ENCODE measurements at regions not wholly inside any gene's neighbourhood (a gene's known extent, or its start where the extent isn't known, plus 50 kb on each side); places are given as distances from the start of the nearest gene placed in this dataset.

DNA sequence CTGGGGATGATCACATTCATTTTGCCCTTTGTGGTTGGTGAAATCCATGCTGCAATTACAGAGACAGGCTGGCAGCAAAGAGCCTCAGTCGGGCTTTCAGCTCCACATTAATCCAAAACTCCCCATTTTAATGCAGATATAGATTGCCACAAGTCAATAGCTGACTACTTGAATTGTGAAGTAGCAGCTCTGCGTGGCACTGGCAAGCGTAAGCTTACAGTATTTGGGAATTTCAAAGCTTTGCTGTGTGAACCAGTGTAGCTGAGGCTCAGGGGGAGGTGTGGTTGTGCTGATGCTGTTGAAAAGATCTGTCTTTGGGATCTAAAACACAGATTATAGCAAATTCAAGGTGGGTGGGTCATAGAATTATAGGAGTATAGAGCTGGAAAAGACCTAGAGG lies 290.3 kb upstream of the ONECUT1 start:
- DNase-seq (ENCODE audit: low read depth): no peak
- H3K4me3 ChIP-seq (ENCODE audit: low read depth, low read length): no peak overlapping the region
- TF ChIP-seq, protein P1, sequence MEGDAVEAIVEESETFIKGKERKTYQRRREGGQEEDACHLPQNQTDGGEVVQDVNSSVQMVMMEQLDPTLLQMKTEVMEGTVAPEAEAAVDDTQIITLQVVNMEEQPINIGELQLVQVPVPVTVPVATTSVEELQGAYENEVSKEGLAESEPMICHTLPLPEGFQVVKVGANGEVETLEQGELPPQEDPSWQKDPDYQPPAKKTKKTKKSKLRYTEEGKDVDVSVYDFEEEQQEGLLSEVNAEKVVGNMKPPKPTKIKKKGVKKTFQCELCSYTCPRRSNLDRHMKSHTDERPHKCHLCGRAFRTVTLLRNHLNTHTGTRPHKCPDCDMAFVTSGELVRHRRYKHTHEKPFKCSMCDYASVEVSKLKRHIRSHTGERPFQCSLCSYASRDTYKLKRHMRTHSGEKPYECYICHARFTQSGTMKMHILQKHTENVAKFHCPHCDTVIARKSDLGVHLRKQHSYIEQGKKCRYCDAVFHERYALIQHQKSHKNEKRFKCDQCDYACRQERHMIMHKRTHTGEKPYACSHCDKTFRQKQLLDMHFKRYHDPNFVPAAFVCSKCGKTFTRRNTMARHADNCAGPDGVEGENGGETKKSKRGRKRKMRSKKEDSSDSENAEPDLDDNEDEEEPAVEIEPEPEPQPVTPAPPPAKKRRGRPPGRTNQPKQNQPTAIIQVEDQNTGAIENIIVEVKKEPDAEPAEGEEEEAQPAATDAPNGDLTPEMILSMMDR (IDR thresholded peaks at IDR 0.05; ENCODE audit: low read depth, low read length, missing control alignments): no peak

DNA sequence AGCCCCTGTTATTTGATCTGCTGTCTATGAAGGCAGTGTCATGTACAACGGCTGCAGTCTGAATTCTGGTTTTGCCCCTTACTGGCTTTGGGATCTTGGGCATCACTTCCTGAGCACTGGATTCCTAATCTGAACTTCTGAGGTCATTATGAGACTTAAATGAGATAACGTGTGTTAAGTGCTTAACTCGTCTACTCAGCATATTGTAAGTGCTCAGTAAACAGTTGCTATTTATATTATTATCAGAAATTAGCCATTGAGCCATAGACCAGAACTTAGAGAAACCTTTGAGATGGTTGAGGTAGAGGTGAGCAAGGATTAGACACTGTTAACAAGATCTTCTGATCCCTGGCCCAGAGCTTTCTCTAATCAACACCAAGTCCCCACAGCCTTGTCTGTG lies 284.1 kb upstream of the ONECUT1 start:
- DNase-seq (ENCODE audit: low read depth): no peak
- H3K4me3 ChIP-seq (ENCODE audit: low read depth, low read length): no peak overlapping the region
- TF ChIP-seq, protein P1 (IDR thresholded peaks at IDR 0.05; ENCODE audit: low read depth, low read length, missing control alignments): no peak

DNA sequence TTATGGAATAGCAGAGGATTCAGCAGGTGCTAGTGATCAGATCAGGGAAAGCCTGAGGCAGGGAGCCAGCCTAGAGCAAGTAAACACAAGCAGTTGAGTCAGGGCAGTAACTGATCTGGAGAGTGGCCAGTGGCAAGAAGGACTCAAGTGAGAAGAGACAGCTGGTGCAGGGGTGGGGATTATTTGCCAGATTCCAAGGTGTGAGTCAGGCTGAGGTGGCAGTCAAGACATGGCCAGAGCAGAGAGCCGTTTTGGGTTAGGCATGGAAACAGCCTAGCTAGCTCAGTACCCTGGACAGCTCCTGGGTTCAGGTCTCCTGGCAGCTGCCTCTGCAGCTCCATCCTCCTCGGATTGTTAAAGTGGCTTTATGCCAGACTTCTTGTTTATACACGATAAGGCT lies 281.9 kb upstream of the ONECUT1 start:
- no peak for DNase-seq (ENCODE audit: low read depth)
- TF ChIP-seq, protein P1 (IDR thresholded peaks at IDR 0.05; ENCODE audit: low read depth, low read length, missing control alignments): no peak
- H3K4me3 ChIP-seq (ENCODE audit: low read depth, low read length): no peak overlapping the region

DNA sequence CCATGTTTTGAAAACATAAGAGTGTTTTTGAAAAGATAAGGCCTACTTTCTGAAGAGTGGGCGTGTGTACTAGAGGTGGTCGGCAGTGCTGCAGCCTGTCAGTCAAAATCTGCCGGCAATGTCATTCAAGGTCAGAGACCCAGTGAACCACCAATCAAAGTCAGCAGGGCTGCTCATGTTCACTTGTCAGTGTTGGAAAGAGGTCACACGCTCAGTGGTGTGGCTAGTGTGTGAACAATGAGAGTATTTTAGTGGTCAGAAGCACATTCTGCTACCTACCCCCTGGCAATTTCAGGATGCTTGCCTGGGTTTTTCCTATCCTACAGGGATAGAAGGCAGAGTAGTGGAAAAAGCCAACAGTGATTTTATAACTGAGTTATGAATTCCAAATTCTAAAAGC lies 278.5 kb upstream of the ONECUT1 start:
- TF ChIP-seq, protein P1 (IDR thresholded peaks at IDR 0.05; ENCODE audit: low read depth, low read length, missing control alignments): no peak
- no peak overlapping the region for H3K4me3 ChIP-seq (ENCODE audit: low read depth, low read length)
- DNase-seq (ENCODE audit: low read depth): no peak

DNA sequence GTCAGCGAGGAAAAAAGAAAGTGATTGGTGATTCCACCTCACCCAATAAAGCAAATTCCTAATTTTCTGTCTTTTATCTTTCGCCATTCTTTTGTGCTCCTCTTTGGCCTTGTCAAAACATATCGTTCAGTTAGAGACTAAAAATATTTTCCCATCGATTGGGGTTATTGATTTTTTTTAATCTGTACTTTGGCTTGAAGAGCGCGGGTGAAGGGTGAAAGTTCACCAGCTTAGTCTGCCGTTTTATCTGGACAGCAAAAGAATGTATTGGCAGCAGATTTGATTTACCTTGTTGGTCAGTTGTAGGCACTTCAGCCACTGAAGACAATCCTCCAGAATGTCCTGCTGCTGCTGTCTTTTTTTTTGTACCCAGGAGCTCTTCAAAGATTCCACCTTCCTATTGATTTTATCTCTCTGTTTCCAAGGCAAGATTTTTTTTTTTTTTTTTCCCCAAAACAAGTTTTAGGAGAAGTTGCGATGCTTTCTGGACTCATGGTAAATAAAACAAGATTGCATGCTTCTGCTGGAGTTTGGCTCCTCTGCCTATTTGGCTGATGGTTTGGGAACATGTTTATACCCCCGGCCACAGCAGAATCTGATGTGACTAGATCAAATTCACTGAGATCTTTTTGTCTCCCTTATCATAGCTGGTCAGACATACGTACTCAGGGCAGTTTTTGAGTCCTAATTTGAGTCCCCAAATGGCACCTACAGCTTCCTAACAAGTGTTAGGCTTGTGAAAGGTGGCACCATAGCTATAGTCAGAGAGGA lies 269.3 kb upstream of the ONECUT1 start:
- DNase-seq (ENCODE audit: low read depth): no peak
- no peak overlapping the region for H3K4me3 ChIP-seq (ENCODE audit: low read depth, low read length)
- TF ChIP-seq, protein P1 (IDR thresholded peaks at IDR 0.05; ENCODE audit: low read depth, low read length, missing control alignments): no peak

DNA sequence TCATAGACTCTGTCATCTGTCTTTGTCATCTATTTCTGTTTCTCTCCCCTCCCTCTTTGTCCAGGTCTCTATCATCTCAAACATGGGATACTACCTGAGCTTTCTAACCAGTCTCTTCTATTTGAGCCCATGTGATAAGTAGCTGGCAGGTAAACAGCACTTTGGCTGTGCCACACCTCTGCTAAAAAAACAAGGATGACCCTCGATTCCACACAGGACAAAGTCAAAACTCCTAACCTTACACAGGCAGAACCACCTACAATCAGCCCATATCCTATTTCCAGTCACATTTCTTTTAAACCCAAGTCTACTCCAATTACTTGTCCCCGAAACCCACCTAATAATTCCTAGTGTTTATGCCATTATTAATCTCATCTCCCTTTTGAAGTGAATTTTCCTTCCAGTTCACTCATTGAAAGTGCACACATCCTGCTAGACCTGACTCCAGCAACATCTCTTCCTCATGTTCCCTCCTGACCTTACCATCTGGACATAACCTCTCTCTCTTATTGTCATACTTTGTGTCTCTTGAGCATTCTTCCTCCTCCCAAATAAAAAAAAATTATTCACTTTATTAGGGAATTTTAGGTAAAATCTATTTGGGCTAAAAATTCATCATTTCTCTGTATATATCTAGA lies 256.1 kb upstream of the ONECUT1 start:
- no peak for DNase-seq (ENCODE audit: low read depth)
- H3K4me3 ChIP-seq (ENCODE audit: low read depth, low read length): no peak overlapping the region
- TF ChIP-seq, protein P1 (IDR thresholded peaks at IDR 0.05; ENCODE audit: low read depth, low read length, missing control alignments): no peak

DNA sequence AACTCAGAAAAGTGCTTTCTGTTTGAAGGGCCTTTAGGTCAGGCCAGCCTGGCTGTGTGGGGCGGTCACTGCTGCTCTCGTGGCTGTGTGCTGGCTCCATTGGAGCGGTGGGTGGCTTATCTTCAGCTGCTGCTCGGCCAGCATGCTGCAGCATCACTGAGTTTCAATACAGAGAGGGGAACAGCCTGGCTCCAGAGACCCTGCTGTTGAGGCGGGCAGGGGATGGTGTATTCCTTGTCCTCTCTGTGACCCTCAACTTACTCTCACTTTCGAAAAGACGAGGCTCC lies 248.5 kb upstream of the ONECUT1 start:
- H3K4me3 ChIP-seq (ENCODE audit: low read depth, low read length): no peak overlapping the region
- TF ChIP-seq, protein P1 (IDR thresholded peaks at IDR 0.05; ENCODE audit: low read depth, low read length, missing control alignments): no peak
- no peak for DNase-seq (ENCODE audit: low read depth)

All from GM12864 (cell line).